ENCODE measurements at regions not wholly inside any gene's neighbourhood (a gene's known extent, or its start where the extent isn't known, plus 50 kb on each side); places are given as distances from the start of the nearest gene placed in this dataset.

DNA sequence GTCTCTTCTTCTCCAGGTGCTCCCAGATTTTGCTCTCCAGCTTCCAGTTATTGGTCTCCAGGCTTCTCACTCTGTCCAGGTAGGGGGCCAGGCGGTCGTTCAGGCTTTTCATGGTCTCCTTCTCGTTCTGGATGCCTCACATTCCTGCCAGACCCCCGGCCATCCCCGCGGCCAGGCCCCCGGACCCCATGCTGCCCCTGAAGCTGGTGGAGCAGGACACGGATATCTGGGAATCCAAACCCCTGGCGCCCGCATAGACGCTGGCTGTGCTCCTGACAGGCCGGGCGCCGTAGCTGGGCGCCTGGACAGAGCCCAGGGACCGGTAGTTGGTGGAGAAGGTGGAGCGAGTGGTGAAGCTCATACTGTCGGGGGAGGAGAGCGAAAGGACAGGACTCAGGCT is 534.4 kb upstream of the TLE4 start:
- TF ChIP-seq, protein P1, sequence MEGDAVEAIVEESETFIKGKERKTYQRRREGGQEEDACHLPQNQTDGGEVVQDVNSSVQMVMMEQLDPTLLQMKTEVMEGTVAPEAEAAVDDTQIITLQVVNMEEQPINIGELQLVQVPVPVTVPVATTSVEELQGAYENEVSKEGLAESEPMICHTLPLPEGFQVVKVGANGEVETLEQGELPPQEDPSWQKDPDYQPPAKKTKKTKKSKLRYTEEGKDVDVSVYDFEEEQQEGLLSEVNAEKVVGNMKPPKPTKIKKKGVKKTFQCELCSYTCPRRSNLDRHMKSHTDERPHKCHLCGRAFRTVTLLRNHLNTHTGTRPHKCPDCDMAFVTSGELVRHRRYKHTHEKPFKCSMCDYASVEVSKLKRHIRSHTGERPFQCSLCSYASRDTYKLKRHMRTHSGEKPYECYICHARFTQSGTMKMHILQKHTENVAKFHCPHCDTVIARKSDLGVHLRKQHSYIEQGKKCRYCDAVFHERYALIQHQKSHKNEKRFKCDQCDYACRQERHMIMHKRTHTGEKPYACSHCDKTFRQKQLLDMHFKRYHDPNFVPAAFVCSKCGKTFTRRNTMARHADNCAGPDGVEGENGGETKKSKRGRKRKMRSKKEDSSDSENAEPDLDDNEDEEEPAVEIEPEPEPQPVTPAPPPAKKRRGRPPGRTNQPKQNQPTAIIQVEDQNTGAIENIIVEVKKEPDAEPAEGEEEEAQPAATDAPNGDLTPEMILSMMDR (IDR thresholded peaks at IDR 0.05), result no peak
- no peak for TF ChIP-seq EZH2phosphoT487 (IDR thresholded peaks at IDR 0.05)
